Calu3 (cell line): ENCODE measurements at regions not wholly inside any gene's neighbourhood (a gene's known extent, or its start where the extent isn't known, plus 50 kb on each side); places are given as distances from the start of the nearest gene placed in this dataset.

Experiments used
- BruUV-seq: library from RNA; stranded (reverse); fragments of 400-500 nt; replicated peaks from 2 replicates; lab custom pipeline; 2021; lab: Mats Ljungman, UMichigan
- CTCF ChIA-PET: fragments of 300-600 bp; sonication (Branson Sonifier 250); formaldehyde crosslinking; loops from one replicate; lab custom pipeline; 2022; ENCODE audit warnings: antibody characterized with exemption; lab: Charles Lee
- DNase-seq: peaks from one replicate; pipeline ENCODE4 v3.0.0; 2022
- H3K27ac Mint-ChIP-seq: one replicate; pipeline ENCODE4 v1.8.0; 2022; ENCODE audit warnings: mixed read lengths; ENCODE audit not compliant: unreplicated experiment
- H3K27me3 Mint-ChIP-seq: one replicate; pipeline ENCODE4 v1.8.0; 2022; ENCODE audit warnings: mixed read lengths; ENCODE audit not compliant: unreplicated experiment
- H3K36me3 Mint-ChIP-seq: one replicate; pipeline ENCODE4 v1.8.0; 2022; ENCODE audit warnings: mild to moderate bottlenecking, moderate library complexity, mixed read lengths; ENCODE audit not compliant: insufficient read depth, unreplicated experiment
- H3K4me1 Mint-ChIP-seq: one replicate; pipeline ENCODE4 v1.8.0; 2022; ENCODE audit warnings: mild to moderate bottlenecking, low read depth, mixed read lengths; ENCODE audit not compliant: unreplicated experiment
- H3K4me3 Mint-ChIP-seq: one replicate; pipeline ENCODE4 v1.8.0; 2022; ENCODE audit warnings: mild to moderate bottlenecking, low read depth, moderate library complexity, mixed read lengths; ENCODE audit not compliant: unreplicated experiment
- H3K9me3 Mint-ChIP-seq: one replicate; pipeline ENCODE4 v1.8.0; 2022; ENCODE audit warnings: low read depth, mixed read lengths; ENCODE audit not compliant: unreplicated experiment
- CTCF ChIP-seq: fragments of 200-600 bp; IDR thresholded peaks from one replicate; pipeline ENCODE4 v1.8.0; 2022; ENCODE audit warnings: antibody characterized with exemption; ENCODE audit not compliant: unreplicated experiment
- intact Hi-C: fragments of 100-400 bp; cut with micrococcal nuclease; formaldehyde crosslinking; loops from one replicate; pipeline ENCODE4 v1.10.0; 2022; ENCODE audit not compliant: unreplicated experiment

DNA sequence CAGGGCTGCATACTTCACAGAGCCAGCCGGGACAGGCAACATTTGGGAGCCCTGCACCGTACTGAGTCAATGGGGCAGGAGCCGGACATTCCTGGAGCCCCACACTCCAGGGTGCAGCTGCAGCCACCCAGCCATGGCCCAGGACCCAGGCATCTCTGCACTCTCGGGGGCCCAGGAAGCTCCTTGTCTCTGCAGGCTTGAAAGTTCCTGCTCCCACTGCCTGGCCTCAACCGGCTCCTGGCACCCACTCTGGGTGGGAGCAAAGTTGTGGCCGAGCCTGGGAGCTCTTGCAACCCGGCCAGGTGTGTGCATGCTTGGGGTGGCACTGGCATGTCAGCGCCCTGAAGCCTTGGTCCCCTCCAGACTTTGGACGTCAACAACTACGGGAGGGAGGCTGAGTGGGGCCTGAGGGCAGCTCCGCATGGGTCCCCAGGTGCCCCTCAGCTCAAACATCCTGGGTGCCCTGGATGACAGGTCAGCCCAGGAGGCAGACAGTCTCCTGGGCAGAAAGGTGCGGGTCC is 833.5 kb upstream of the CADM2 start:
- Mint-ChIP-seq H3K36me3 (no peaks in the 10 kb centered on the region), H3K27ac (no peak overlapping the region), H3K9me3 (no peaks in the 10 kb centered on the region), H3K27me3 (no peaks in the 10 kb centered on the region), H3K4me1 (no peaks in the 10 kb centered on the region), H3K4me3 (no peak overlapping the region)
- DNase-seq, result no peak
- intact Hi-C loops, result no loop called here
- no peak for TF ChIP-seq CTCF
- no TSS peak for BruUV-seq
- CTCF ChIA-PET, result no interaction called here

DNA sequence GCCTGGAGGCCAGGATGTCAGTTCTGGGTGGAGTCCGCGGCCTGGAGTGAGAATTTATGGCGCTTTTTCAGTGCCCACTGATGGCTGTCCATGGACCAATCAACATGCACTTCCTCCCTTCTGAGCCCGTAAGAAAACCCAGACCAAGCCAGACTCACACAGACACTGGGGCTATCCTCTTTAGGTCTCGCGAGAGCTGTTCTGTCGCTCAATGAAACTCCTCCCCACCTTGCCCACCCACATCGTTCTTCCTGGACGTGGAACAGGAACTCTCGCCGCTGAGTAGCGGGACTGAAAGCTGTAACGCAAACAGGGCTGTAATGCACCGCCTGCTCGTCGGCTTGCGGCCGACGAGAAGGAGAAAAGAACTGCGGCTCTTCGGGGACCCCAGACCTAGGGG is 833.0 kb upstream of the CADM2 start:
- Mint-ChIP-seq H3K9me3 (no peaks in the 10 kb centered on the region), H3K4me3 (no peak overlapping the region), H3K4me1 (no peaks in the 10 kb centered on the region), H3K36me3 (no peaks in the 10 kb centered on the region), H3K27me3 (no peaks in the 10 kb centered on the region), H3K27ac (no peak overlapping the region)
- intact Hi-C loops, result no loop called here
- no TSS peak for BruUV-seq
- no peak for TF ChIP-seq CTCF
- DNase-seq, result no peak
- CTCF ChIA-PET, result no interaction called here

- no TSS peak for BruUV-seq
- no peak overlapping the region for H3K4me3 Mint-ChIP-seq
- TF ChIP-seq CTCF, result no peak
- H3K27ac Mint-ChIP-seq, result no peak overlapping the region
- CTCF ChIA-PET, result no interaction called here
- no peaks in the 10 kb centered on the region for H3K27me3 Mint-ChIP-seq
- no peaks in the 10 kb centered on the region for H3K4me1 Mint-ChIP-seq
- intact Hi-C loops, result no loop called here
- H3K9me3 Mint-ChIP-seq, result no peaks in the 10 kb centered on the region
- H3K36me3 Mint-ChIP-seq, result no peaks in the 10 kb centered on the region
- no peak for DNase-seq
These were observed 832.6 kb upstream of the CADM2 start for GRCh38 chr3:84126160-84126559.

- H3K9me3 Mint-ChIP-seq, result no peaks in the 10 kb centered on the region
- peaks cover 9% of the 10 kb centered on the region for H3K4me1 Mint-ChIP-seq
- DNase-seq, result no peak
- no peak overlapping the region for H3K4me3 Mint-ChIP-seq
- no peak overlapping the region for H3K27ac Mint-ChIP-seq
- no peaks in the 10 kb centered on the region for H3K36me3 Mint-ChIP-seq
- no TSS peak for BruUV-seq
- no peak for TF ChIP-seq CTCF
- no peaks in the 10 kb centered on the region for H3K27me3 Mint-ChIP-seq
- intact Hi-C loops, result no loop called here
- CTCF ChIA-PET, result no interaction called here
These were observed 830.8 kb upstream of the CADM2 start for GRCh38 chr3:84128024-84128423.
